NCI-H510A treated with DMSO at 0.1 percent for 48 hours (cell line): ENCODE measurements at regions not wholly inside any gene's neighbourhood (a gene's known extent, or its start where the extent isn't known, plus 50 kb on each side); places are given as distances from the start of the nearest gene placed in this dataset.

Experiments
- DNase-seq: peaks from one replicate; lab custom pipeline; 2025; lab: John Stamatoyannopoulos, UW

DNA sequence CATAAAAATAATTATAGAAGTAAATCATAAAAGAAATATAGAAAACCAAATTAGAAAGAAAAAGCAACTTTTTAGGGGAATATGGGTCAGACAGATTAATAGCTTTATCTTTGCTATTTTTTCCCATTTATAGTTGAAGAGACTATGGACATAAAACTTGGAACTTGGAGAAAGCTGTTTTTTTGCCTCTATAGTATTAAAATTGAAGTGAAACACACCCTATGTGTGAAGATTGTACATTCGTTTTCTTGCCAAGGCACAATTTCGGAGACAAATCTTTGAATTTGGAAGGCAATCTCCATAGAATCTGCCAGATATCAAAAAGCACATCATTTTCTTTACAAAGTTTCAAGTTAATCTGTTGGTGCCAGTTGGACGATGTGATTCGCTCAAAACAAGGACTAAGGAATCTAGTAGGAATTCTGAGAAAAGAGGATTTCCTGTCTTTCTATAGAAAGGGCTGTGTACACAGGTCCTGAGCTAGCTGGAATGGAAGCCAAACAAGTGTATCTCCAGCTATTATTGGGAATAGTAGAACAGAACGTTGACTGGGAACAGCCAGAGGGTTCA, 156.3 kb downstream of the SLC7A11 start:
- DNase-seq: no peak

- DNase-seq: no peak
These were observed 163.2 kb downstream of the SLC7A11 start for GRCh38 chr4:138078751-138079520.

GRCh38 chr4:138078253-138078652, 163.9 kb downstream of the SLC7A11 start:
- no peak for DNase-seq

- no peak for DNase-seq
These were observed 165.6 kb downstream of the SLC7A11 start for GRCh38 chr4:138076561-138076960.

DNA sequence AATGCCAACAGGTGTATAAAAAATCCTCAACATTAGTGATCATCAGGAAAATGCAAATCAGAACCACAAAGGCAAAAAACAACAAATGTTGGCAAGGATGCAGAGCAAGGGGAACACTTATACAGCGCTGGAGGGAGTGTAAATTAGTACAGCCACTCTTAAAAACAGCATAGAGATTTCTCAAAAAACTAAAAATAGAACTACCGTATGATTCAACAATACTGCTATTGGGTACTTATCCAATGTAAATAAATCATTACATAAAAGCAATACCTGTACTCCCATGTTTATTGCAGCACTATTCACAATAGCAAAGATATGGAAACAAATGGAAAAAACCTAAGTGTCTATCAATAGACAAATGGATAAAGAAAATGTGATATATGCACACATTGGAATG, 171.3 kb downstream of the SLC7A11 start:
- DNase-seq: no peak

GRCh38 chr4:138063581-138063980, 178.6 kb downstream of the SLC7A11 start:
- DNase-seq: no peak

- no peak for DNase-seq
These were observed 179.2 kb downstream of the SLC7A11 start for GRCh38 chr4:138062929-138063328.

GRCh38 chr4:138056541-138056940, 185.6 kb downstream of the SLC7A11 start:
- peak; percentile 22 for DNase-seq

DNA sequence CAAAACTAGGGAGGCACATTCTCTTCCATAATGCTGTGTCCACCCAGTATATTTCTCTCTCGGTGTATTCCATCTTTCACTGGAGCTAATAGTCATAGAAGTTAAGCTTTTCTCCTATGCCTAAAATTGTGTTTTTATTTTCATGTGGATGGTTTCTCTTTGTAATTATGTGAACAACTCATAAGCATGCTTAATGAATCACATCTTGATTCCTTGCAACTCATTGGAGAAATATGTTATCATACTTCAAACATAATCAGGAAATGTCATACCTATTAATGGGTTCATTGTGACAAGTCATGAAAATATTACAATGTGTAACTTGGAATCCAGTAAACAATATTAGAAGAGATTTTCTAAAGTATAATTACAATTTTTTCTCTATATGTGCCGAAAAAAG, 186.3 kb downstream of the SLC7A11 start:
- DNase-seq: no peak

GRCh38 chr4:138053641-138054301, 188.4 kb downstream of the SLC7A11 start:
- peak; percentile 18 for DNase-seq

DNA sequence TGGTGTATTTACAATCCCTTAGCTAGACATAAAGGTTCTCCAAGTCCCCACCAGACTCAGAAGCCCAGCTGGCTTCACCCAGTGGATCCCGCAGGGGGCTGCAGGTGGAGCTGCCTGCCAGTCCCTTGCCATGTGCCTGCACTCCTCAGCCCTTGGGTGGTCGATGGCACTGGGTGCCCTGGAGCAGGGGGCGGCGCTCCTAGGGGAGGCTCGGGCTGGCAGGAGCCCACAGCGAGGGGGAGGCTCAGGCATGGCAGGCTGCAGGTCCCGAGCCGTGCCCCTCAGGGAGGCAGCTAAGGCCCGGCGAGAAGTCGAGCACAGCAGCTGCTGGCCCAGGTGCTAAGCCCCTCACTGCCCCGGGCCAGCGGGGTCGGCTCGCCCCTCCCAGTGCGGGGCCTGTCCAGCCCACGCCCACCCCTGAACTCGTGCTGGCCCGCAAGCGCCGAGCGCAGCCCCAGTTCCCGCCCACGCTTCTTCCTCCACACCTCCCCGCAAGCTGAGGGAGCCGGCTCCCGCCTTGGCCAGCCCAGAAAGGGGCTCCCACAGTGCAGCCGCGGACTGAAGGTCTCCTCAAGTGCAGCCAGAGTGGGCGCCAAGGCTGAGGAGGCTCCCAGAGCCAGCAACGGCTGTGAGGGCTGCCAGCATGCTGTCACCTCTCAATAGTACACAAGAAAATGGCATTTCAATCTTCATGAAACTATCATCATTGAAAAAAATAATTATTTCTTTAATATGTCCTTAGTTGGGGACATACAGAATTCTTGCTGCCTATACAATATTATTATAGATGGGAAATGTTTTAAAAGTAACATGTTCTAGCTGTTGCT, 189.1 kb downstream of the SLC7A11 start:
- no peak for DNase-seq

- DNase-seq: no peak
These were observed 191.0 kb downstream of the SLC7A11 start for GRCh38 chr4:138051157-138051556.

DNA sequence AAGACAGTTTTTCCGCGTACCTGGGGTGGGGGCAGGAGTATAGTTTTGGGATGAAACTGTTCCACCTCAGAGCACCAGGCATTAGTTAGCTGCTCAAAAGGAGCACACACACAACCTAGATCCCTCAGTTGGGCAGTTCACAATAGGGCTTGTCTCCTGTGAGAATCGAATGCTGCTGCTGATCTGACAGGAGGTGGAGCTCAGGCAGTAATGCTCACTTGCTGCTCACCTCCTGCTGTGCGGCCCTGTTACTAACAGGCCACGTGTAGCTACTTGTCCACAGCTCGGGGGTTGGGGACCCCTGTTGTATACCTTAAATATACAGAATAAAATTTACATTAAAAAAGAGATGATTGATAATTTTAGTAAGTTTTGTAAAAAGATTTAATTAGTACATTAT, 191.5 kb downstream of the SLC7A11 start:
- DNase-seq: no peak

- DNase-seq: peak; percentile 36
These were observed 192.8 kb downstream of the SLC7A11 start for GRCh38 chr4:138049355-138049754.

- DNase-seq: no peak
These were observed 194.9 kb downstream of the SLC7A11 start for GRCh38 chr4:138047290-138047689.

DNA sequence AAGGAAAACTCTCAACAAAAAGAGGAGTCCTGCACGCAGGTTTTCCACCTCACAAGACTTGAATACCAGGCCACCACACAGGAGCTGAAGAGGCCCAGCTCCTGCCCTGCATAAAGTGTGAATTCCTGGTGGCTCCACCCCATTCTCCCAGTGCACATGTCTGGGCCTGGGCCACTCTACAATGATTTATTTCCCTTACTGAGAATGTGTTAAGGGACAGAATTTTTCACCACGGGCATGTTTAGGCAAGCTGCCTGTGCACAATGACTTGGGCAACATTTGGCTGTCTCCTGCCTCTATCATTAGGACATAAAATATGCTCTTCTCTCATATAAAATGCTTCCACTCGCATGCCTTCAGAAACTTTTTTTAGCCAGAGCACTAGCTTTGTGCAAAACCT, 197.1 kb downstream of the SLC7A11 start:
- no peak for DNase-seq

DNA sequence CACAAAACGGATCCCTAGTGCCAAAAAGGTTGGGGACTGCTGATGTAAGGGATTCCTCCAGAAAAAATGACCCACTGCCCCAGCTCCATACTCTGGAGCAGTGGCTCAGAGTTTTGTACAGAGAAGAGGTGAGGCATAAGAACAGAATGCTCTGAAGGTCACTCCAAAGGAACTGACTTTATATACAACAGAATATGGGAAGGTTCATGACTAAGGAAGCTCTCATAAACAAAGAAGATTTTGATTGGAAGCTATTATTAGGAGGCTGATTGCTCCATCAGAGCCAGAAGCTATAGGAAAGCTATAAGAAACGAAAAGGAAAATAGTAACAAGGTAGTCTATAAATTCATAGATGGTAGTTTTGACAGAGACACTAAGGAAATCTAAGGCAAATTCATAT, 203.1 kb downstream of the SLC7A11 start:
- DNase-seq: no peak

DNA sequence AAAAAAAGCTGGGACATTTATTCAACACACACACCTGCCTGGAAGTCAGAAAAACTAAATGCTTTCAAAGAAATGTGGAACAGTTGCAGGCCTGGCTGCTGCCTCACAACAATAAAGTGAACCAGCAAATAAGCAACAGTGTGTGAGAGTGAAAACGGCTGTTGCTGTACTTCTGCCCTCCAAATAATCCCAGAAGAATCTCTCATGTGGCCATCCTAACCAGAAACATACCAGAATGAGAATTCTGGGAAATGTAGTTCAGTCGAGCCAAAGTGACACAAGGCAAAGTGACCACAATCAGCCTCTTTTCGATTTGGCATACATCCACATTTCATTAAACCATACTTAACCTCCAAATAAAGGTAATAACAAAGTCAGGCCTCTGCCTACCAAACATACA, 204.5 kb downstream of the SLC7A11 start:
- DNase-seq: no peak

DNA sequence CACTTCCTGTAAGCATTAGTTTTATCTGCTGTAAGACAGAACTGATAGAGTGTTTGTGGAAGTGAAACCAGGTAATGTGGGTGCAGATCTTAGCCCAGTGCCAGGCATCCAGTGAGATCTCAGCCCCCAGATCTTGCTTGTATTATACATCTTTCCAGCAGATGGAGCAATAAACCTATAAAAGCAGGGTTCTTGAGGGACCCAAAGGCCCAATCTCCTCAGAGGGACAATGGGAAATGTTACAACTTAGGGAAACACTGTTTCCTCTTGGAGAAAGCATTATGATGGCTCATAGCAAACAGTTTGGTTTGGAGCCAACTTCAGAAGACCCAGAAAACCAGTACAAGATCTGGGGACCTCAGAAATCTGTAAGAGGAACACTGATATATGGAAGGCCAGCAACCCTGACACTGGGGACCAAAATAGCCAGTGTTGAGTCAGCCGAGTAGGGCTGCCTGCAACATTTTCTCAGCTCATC, 206.3 kb downstream of the SLC7A11 start:
- peak; percentile 37 for DNase-seq

DNA sequence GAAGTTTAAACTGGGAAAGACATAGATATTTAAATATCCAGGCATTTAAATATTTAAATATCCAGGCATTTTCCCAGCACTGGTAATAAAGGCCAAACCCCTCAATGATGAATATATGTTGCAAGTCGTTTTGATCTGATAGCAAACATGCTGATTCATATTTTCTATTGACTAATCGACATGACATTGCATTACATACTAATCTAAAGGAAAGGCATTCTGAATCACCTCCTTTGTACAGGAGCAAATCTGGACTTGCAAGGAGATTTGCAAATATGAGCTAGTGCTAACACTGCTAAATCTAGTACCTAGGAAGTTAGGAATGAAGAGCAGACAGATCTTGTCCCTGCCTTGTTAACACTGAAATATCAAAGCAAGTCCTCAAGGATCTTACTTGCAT, 207.3 kb downstream of the SLC7A11 start:
- no peak for DNase-seq

GRCh38 chr4:138032222-138032621, 209.9 kb downstream of the SLC7A11 start:
- DNase-seq: no peak

DNA sequence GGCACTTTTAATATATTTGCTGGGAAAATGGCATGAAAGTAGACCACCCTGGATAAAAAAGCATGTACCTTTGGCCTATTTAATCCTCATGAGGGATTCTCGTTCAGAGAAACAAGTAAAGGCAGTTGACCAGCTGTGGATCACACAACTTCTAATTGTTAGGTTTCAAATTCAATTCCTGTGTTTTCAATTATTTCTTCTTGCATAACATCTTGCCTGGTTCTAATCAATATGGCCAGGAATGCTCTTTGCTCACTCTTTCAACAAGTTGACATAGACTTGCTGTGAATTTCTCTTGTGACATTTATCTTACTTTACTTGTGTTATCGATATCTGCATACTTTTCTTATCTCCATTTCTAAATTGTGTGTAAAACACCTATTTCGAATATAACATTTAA, 211.8 kb downstream of the SLC7A11 start:
- no peak for DNase-seq
